Mucosa of rectum (tissue), 2 donors: ENCODE measurements at regions not wholly inside any gene's neighbourhood (a gene's known extent, or its start where the extent isn't known, plus 50 kb on each side); places are given as distances from the start of the nearest gene placed in this dataset.
"Not testable (repeated sequence)": the region's sequence is repeated elsewhere in the genome, so short reads cannot be mapped to it uniquely, and the experiment has no call there.

ENCODE experiments used
- H3K27ac ChIP-seq, 2 donors: one replicate each; pipeline ENCODE4 v1.7.0; 2013; ENCODE audit warnings: inconsistent platforms in 2 of 2, low read depth in 2 of 2, low read length in 2 of 2
- H3K27me3 ChIP-seq, 2 donors: one replicate each; pipeline ENCODE4 v1.7.0; 2013; ENCODE audit warnings: low read length in 2 of 2; ENCODE audit not compliant: control insufficient read depth in 2 of 2, insufficient read depth in 2 of 2
- H3K36me3 ChIP-seq, 2 donors: one replicate each; pipeline ENCODE4 v1.7.0; 2013; ENCODE audit warnings: low read length in 2 of 2; ENCODE audit not compliant: control insufficient read depth in 2 of 2, insufficient read depth in 2 of 2
- H3K4me1 ChIP-seq, 2 donors: one replicate each; pipeline ENCODE4 v1.7.0; 2013; ENCODE audit warnings: low read length in 2 of 2, mild to moderate bottlenecking in 1 of 2; ENCODE audit not compliant: control insufficient read depth in 2 of 2, insufficient read depth in 2 of 2
- H3K4me3 ChIP-seq, 2 donors: one replicate each; pipeline ENCODE4 v1.7.0; 2013; ENCODE audit warnings: low read length in 2 of 2
- H3K9ac ChIP-seq, 2 donors: one replicate each; pipeline ENCODE4 v1.7.0; 2013; ENCODE audit warnings: low read length in 2 of 2, low read depth in 1 of 2, mild to moderate bottlenecking in 1 of 2
- H3K9me3 ChIP-seq, 2 donors: one replicate each; pipeline ENCODE4 v1.7.0; 2013; ENCODE audit warnings: low read length in 2 of 2; ENCODE audit not compliant: control insufficient read depth in 2 of 2
- donor health status: healthy.
- donor health status: Normal muscosa, but diverticular disease.

DNA sequence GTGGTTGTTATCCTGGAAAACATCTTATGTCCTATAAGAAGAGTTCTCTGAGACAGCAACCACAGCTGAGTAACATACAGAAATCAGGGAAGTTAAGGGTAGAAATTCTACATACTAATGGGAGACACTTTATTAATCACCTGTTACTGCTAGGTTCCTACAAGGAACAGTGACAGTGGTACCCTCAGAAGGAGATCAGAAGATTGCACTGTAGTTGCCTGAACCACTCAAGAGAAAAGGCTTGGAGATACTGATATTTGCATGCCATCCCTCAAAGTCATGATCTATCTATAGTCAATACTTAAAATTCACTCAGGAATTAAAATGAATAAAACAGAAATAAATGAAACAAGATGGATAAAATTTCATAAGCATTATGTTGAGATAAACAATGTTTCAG, 136.0 kb downstream of the LMLN start:
- peaks cover 4 to 13% of the 10 kb centered on the region in 2 donors for H3K27me3 ChIP-seq
- H3K4me1 ChIP-seq: no peaks in the 10 kb centered on the region
- no peak overlapping the region for H3K9ac ChIP-seq
- H3K9me3 ChIP-seq: no peaks in the 10 kb centered on the region
- H3K4me3 ChIP-seq: no peak overlapping the region
- H3K27ac ChIP-seq: no peak overlapping the region
- H3K36me3 ChIP-seq: no peaks in the 10 kb centered on the region

DNA sequence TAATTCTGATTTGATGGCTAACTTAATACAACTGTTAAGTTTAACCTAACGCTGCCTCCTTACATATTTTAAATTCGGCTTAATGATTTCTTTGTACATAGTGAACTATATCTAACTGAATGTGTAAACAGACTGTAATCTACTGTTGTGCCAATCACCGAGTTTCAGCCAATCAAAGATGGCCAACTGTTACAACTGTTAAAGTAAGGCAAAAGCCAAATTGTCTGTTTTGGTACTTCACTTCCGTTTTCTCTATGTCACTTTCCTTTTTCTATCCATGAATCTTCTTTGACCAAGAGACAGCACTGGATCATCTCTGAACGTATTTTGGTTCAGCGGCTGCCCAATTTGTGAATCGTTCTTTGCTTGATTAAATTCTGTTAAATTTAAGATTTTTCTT, 137.0 kb downstream of the LMLN start:
- Histone ChIP-seq H3K9me3 (no peaks in the 10 kb centered on the region), H3K9ac (no peak overlapping the region), H3K36me3 (no peaks in the 10 kb centered on the region), H3K4me1 (no peaks in the 10 kb centered on the region), H3K4me3 (no peak overlapping the region), H3K27ac (no peak overlapping the region), H3K27me3 (peaks cover 4 to 13% of the 10 kb centered on the region in 2 donors)

DNA sequence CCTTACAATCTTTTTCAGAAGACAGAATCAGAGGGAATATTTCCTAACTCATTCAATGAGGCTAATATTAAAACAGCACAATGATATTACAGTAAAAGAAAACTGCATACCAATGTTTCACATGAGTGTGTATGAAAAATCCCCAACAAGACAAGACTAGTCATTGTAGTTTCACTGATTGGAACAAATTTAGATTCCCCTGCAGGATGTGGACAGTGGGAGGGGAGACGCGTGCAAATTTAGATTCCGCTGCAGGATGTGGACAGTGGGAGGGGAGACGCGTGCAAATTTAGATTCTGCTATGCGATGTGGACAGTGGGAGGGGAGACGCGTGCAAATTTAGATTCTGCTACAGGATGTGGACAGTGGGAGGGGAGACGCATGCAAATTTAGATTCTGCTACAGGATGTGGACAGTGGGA, 138.7 kb downstream of the LMLN start:
- not testable (repeated sequence) for H3K27ac ChIP-seq, H3K4me1 ChIP-seq, H3K27me3 ChIP-seq, H3K4me3 ChIP-seq, H3K36me3 ChIP-seq, H3K9ac ChIP-seq, H3K9me3 ChIP-seq

DNA sequence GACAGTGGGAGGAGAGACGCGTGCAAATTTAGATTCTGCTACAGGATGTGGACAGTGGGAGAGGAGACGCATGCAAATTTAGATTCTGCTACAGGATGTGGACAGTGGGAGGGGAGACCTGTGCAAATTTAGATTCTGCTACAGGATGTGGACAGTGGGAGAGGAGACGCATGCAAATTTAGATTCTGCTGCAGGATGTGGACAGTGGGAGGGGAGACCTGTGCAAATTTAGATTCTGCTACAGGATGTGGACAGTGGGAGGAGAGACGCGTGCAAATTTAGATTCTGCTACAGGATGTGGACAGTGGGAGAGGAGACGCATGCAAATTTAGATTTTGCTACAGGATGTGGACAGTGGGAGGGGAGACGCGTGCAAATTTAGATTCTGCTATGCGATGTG, 143.1 kb downstream of the LMLN start:
- H3K4me1 ChIP-seq, H3K9me3 ChIP-seq, H3K4me3 ChIP-seq, H3K27me3 ChIP-seq, H3K27ac ChIP-seq, H3K9ac ChIP-seq, H3K36me3 ChIP-seq: not testable (repeated sequence)

DNA sequence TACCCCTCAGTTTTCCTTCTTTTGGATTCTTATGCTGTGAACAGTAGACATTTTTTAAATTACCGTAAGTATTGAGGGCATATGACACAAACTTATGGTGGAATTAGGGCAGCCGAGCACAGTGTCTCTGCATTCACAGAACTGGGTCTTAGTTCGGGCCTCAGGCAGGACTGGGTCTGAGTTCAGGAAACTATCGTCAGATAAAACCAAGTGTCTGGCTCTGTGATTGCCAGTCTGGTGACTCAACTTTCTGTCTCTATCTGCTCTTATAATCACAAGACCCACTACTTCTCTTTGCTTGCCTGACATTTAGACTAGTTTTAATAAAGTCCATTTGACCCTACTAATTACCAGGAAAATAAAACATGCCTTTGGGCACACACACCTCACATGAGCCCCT, 146.2 kb downstream of the LMLN start:
- no peaks in the 10 kb centered on the region for H3K9me3 ChIP-seq
- no peak overlapping the region for H3K27ac ChIP-seq
- no peak overlapping the region for H3K4me3 ChIP-seq
- no peaks in the 10 kb centered on the region for H3K4me1 ChIP-seq
- H3K36me3 ChIP-seq: no peaks in the 10 kb centered on the region
- H3K27me3 ChIP-seq: peaks cover 11 to 18% of the 10 kb centered on the region in 2 donors
- H3K9ac ChIP-seq: no peak overlapping the region

DNA sequence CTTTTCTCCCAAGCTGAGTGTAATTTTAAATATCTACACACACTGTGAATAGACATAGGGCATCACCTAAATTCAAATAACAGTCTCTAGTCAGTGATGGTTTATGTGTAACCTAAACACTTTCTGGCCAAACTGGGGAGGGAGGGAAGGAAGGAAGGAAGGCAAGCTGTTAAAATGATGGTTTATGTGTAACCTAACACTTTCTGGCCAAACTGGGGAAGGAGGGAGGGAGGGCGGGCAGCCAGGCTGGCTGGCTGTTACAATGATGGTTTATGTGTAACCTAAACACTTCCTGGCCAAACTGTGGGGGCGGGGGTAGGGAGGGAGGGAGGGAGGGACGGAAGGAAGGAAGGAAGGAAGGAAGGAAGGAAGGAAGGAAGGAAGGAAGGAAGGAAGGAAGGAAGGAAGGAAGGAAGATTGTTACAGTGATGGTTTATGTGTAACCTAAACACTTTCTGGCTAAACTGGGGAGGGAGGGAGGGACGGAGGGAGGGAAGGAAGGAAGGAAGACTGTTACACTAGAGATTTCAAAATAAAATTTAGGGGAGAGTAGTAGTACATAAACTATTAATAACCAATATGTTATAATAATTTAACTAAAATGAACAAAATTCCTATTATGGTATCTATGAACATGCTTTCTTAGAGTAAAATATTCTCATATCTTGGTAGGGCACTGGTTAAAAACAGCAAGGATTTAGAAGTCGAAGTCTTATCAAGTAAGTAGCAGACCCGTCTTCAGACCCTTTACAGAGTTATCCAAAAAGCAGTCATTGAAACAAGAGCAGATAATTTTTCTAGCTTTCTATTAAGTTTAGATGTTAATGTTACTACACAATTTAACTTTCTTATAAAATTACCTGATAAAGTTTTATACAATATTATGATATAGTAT, 148.1 kb downstream of the LMLN start:
- H3K4me1 ChIP-seq: no peaks in the 10 kb centered on the region
- no peaks in the 10 kb centered on the region for H3K36me3 ChIP-seq
- H3K9me3 ChIP-seq: no peaks in the 10 kb centered on the region
- peaks cover 21 to 33% of the 10 kb centered on the region in 2 donors for H3K27me3 ChIP-seq
- no peak overlapping the region for H3K4me3 ChIP-seq
- H3K9ac ChIP-seq: no peak overlapping the region
- no peak overlapping the region for H3K27ac ChIP-seq

DNA sequence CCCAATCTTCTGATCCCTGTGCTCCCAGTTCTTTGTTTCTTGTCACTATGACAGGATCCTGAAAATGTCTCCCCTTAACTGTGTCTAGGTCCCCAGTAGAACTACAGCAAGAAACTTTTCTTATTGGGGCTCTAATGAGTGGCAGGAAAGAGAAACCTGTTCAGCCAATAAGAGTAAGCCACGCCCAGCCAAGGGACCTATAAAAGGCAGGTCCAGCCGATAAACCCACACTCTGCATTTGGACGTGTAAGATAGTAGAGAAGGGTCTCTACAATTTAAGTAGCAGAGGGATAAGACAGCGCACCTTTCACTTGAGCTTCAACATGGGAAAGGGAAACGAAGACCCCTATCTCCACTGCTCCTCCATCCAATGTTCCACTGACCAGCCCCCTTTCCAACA, 149.9 kb downstream of the LMLN start:
- H3K27me3 ChIP-seq: peaks cover 26 to 49% of the 10 kb centered on the region in 2 donors
- no peak overlapping the region for H3K9ac ChIP-seq
- H3K4me3 ChIP-seq: no peak overlapping the region
- H3K36me3 ChIP-seq: no peaks in the 10 kb centered on the region
- H3K4me1 ChIP-seq: no peaks in the 10 kb centered on the region
- no peak overlapping the region for H3K27ac ChIP-seq
- no peaks in the 10 kb centered on the region for H3K9me3 ChIP-seq

DNA sequence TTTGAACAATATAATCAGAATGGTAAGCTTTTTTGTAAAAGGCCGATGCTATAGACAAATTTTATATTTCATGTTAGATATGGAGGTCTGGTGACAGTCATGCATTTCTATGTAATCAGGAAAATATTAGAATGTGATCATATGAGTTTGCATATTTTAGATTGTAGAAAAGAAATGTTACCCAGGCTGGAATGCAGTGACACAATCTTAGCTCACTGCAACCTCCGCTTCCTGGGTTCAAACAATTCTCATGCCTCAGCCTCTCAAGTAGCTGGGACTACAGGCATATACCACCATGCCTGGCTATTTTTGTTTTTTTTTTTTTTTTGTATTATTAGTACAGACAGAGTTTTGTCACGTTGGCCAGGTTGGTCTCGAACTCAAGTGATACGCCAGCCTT, 152.0 kb downstream of the LMLN start:
- Histone ChIP-seq H3K27me3 (peaks cover 26 to 45% of the 10 kb centered on the region in 2 donors), H3K4me3 (no peak overlapping the region), H3K36me3 (no peaks in the 10 kb centered on the region), H3K9me3 (no peaks in the 10 kb centered on the region), H3K4me1 (no peaks in the 10 kb centered on the region), H3K27ac (no peak overlapping the region), H3K9ac (no peak overlapping the region)

DNA sequence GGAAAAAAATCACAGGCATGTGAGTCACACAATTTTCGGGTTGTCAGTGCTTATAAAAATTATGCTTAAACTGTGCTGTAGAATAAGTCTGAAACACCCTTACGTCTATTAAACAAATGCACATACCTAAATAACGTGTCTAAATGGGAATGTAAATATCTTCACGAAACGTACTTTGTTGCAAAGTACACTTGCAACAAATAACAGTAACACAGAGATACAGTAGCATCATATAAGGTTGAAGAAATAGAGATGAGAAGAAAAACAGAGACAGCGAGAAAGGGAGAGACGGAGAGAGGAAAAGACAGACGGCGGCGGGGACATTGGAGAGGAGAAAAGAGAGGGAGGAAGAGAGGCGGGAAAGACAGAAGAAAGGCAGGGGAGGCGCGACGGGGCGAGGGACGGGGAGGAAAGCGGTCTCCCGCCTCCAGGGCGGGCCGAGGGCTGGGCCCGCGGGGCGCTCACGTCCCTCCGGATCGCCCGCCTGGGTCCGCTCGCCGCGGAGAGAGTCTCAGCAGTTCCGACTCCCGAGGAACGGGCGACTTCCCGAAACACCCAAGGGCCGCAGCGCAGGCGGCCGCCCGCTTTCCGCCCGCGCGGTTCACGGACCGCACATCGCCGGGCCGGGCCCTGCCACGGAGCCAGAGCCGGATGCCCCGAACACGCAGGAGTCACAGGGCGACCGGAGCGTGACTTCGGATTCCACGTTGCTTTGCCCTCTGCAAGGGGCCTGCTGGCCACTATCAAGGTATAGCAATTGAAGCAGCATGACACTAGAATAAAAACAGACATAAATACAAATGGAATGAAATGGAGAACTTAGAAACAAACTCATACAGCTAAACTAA, 153.4 kb downstream of the LMLN start:
- Histone ChIP-seq H3K4me3 (peak overlapping the region in 1 of 2 donors; percentile 6), H3K27me3 (peaks cover 26 to 45% of the 10 kb centered on the region in 2 donors)

DNA sequence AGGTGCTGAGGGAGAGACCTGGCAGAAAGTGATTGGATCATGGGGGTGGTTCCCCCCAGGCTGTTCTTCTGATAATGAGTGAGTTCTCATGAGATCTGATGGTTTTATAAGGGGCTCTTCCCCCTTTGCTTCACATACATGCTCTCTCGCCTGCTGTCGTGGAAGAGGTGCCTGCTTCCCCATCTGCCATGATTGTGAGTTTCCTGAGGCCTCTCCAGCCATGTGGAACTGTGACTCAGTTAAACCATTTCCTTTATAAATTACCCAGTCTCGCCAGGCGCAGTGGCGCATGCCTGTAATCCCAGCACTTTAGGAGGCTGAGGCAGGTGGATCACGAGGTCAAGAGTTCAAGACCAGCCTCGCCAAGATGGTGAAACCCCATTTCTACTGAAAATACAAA, 154.5 kb downstream of the LMLN start:
- H3K9me3 ChIP-seq, H3K4me1 ChIP-seq, H3K4me3 ChIP-seq, H3K36me3 ChIP-seq, H3K9ac ChIP-seq, H3K27ac ChIP-seq: not testable (repeated sequence)
- peaks cover 30 to 38% of the 10 kb centered on the region in 2 donors for H3K27me3 ChIP-seq

More for the DNA sequence above, 153.4 kb downstream of the LMLN start:
- Histone ChIP-seq H3K9me3 (no peaks in the 10 kb centered on the region), H3K9ac (no peak overlapping the region), H3K4me1 (no peaks in the 10 kb centered on the region), H3K36me3 (no peaks in the 10 kb centered on the region), H3K27ac (no peak overlapping the region)
